GM18951 (cell line): ENCODE measurements at regions not wholly inside any gene's neighbourhood (a gene's known extent, or its start where the extent isn't known, plus 50 kb on each side); places are given as distances from the start of the nearest gene placed in this dataset.
"Not testable (repeated sequence)": the region's sequence is repeated elsewhere in the genome, so short reads cannot be mapped to it uniquely, and the experiment has no call there.

Source experiments
- POLR2A ChIP-seq: IDR thresholded peaks from 4 replicates; pipeline ENCODE4 v1.6.1; 2011; ENCODE audit warnings: mild to moderate bottlenecking; ENCODE audit not compliant: insufficient read length, insufficient read depth; ENCODE audit errors: extremely low read depth
- in situ Hi-C: fragments of 300-500 bp; cut with MboI; formaldehyde crosslinking; loops from one replicate; pipeline ENCODE4 v1.12.0; 2022; ENCODE audit warnings: low sequenced_read_pairs, mixed read lengths, inconsistent platforms; ENCODE audit not compliant: unreplicated experiment

DNA sequence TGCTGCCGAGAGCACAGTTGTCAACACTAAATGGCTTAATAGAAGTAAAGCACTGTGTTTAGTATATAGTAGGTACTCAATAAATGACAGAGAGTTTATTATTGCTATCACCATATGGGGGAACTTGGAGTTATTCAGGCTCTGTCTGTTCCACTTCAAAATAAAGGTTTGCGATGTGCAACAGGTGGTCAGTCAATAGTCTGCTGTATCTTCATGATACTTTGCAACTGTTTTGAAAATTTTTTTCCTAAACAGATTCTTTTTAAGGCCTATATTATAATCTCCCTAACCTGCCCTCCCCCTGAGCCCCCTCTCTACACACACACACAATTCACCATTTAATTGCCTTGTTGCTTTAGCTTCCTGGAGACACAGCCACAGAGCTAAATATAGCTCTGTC lies 164.7 kb upstream of the NR2F2 start:
- no peak for TF ChIP-seq POLR2A
- in situ Hi-C loops = no loop called here

DNA sequence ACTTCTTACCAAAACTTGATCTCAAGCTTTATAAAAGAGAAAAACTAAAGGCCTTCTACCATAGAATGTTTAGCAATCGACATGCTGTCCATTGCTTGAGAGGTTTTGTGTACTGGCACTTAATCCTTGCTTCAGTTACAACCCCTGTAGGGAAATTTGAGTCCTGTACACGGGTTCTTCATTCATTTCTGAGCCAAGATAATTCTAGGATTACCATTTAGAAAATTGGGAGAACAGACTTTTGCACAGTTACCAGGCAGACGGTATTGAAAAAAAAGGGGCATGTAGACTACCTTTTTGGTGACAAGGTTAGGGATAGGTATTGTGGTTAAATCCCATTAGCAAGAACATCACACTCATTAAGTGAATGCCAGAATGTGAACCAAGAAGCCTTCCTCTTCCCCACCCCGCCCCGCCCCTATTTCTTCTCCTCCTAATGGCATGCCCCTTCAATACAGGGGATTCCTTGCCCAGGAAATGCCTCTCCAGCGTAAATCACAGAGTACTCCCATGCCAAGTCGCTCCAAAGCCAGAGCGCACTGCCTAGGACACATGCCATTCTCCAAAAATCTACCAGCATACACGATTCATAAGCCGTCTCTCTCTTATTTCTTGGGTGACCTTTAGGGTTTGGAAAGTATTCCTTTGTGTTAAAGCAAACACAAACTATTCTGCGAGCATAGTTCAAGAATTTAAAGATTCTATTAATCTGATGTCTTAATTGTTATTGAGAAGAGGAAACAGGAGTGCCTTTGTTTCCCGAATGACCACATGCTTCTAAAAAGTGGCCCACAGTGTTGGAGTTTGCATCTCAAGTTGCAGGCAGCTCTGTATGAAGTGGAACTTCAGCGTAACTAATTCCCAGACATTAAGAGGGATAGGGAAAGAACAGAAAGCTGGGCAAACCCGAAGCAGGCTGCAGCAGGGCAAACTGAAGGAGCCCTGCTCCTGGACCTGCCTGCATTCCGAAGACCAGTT lies 164.0 kb upstream of the NR2F2 start:
- TF ChIP-seq POLR2A = no peak
- in situ Hi-C loops = no loop called here

DNA sequence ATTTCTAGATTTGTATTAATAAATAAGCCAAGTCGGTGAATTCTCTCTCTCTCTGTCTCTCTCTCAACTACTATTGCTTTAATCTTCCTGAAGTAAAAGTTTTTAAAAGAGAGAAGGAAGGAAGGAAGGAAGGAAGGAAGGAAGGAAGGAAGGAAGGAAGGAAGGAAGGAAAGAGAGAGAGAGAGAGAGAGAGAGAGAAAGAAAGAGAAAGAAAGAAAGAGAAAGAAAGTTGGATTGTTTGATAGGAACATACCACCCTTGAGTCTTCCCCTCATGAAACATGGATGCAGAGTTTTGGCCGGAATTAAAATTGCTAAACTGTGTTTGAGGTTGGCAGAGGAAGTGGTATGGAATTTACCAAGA lies 159.9 kb upstream of the NR2F2 start:
- in situ Hi-C loops = not testable (repeated sequence)

DNA sequence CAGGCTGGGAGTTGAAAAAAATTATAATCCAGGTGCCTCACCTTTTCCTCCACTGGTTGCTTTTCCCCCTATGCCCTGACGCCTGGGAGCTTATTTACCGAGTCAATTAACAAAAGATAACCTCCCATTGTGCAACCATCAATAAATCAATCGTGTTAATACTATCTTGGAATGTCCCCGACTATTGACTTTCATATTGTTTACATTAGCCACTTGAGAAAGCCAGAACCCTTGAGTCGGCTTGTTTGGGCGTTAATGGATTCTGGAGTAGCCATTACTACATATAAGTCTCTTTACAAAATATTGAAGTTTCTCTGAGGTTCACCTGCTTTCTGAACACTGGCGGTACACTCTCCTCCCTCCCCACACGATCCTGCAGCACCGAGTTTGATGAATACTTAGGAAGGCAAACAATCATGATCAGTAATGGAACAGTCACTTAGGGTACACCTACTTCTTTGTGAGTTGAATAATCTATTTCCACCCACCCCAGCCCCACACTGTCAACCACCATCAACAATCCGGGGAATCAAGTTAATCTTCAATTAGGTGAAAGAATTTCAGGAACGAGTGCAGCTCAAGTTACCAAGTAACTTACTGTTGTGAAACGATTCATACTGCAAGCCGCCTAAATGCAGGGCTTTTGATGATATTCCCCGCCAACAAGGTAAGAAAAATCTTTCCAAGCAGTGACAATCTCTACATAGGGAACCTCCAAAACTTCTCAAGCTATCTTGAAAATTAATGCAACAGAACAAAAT lies 159.3 kb upstream of the NR2F2 start:
- in situ Hi-C loops = no loop called here
- TF ChIP-seq POLR2A = no peak

DNA sequence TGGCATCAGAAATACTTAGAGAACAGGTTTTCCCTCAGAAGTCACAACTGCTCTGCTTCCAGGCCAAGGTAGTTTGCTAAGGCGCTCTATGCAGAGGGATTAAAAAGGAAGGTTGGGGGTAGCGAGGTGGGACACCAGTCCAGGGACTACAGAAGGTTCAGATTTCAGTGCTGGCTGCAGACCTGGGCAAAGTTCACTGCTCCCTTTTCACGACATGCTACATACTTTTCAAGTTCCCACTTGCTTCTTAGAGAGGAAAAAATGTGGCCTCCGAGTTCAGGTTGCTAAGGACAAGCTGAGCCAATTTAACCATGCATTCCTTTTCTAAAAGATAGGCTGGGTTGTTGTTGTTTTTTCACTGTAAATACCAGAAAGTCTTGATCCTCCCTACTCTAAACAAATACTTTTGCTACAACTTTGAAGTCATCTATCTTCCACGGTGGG lies 158.6 kb upstream of the NR2F2 start:
- in situ Hi-C loops = no loop called here
- no peak for TF ChIP-seq POLR2A

DNA sequence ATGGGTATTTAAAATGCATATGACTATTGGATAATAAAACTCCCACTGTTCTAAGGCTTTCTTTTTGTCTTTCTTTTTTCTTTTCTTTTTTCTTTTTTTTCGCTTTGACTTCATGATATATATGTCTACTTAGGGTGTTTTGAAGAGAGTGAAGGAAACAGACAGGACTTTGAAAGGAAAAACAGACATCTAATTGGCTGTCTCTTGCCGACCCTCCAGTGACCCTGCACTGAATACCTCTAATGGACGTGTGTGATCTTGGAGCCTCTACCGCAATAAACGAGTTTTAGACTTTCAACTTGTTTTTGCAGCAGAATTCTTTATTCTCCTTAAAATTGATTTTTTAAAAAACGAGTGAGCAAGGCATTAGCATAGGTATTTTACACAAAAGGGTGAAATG lies 158.1 kb upstream of the NR2F2 start:
- no peak for TF ChIP-seq POLR2A
- in situ Hi-C loops = no loop called here

DNA sequence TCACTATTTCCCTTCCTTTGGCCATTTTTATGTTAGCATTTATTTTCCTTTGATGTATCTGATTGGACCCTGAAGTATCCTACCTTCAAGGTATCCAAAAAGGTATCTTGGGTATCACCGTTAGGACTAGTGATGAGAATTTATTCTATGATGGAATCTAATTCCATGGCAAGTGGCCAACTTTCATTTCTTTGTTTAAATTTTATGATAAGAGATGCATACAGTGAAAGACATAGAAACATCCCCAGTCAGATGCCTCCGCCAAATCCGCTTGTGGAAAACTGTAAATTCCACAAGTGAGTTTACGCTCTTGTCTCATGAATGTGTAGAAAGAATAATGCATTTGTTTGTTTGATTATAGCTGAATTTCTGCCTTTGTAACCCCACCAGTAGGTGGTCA lies 153.7 kb upstream of the NR2F2 start:
- in situ Hi-C loops = no loop called here
- no peak for TF ChIP-seq POLR2A

DNA sequence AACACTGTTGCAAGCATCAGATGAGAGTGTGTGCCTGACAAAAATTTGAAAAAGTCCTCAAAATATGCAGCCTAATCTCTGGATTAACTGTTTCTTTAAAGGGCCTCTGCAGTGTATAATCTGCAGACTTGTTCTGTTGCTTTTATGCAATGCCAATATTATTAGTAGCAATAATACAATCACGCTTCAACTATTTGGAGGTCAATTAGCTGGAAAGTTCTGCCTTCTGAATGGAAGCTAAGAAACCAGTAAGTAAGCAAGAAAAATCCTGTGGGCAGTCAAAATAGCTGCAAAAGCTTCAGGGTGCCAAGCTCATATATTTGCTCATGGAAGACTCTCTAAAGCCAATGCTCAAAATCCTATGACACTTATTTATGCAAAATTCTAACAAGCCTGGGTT lies 153.2 kb upstream of the NR2F2 start:
- no peak for TF ChIP-seq POLR2A

DNA sequence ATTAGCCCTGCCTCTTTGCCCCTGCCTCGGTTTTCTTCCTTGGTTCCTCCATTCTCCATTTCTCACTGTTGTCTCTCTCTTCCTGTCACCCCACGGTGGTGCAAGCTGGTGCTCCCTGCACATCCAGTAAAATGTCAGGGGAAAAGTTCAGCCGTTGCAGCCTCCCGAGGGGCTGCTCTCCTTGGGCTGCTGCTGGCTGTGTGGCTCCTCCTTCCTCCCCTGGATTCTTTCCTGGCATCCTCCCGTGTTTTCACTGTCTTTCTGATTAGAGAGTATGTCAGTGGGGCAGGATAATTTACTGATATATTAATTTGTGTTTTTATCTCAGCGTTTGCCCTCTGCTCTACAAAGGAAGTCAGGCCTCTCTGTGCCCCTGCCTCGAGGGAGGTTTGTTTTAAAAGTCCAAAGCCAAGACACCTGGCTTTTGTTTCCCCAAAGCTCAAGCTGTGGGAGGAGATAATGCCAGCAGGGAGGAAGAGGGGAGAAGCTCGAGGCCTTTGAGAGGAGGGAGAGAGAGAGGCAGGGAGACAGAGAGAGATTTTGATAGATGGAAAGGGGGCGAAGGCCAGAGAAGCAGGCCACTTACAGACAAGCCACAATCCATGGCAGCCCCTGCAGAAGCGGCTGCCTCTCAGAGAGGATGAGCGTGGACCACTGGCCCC lies 150.3 kb upstream of the NR2F2 start:
- TF ChIP-seq POLR2A = no peak
- in situ Hi-C loops = no loop called here

More for the DNA sequence above, 153.2 kb upstream of the NR2F2 start:
- in situ Hi-C loops = no loop called here

DNA sequence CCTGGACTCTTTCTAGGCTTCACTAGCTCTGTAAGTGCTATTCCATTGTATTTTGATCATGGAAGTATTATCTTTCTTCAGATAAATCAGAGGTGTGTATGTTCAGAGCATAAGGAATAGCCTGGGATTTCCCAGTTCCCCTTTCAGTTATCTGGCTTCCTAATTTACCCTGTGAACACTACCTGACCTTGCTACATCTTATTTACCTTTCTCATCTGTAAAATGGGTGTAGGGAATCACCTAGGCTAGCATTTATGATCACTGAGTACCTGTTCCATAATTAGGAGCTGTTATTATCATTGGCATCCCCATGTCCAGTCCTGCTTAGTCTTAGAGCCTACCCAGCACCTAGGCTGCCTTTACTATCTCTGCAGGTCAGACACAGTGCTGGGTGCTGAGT lies 149.3 kb upstream of the NR2F2 start:
- no peak for TF ChIP-seq POLR2A
- in situ Hi-C loops = no loop called here

DNA sequence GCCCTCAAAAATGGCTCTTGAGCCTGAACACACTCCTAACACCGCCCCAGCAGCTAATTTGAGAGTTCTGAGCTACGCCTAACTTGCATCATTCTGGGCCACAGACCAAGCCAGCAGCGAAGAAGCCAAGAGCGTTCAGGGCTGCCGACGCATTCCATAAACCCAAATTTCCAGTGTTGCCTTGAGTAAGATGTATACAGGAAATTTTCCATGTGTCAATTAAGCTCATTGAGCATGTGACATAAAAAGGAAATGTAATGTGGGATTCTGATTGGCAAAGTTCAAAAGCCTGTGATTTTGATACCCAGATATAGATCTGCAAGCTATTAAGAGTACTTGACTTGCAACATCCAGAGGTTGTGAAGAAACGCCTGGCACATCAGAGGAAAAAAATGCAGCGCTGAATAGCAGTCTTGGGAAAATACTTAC lies 148.6 kb upstream of the NR2F2 start:
- in situ Hi-C loops = no loop called here

DNA sequence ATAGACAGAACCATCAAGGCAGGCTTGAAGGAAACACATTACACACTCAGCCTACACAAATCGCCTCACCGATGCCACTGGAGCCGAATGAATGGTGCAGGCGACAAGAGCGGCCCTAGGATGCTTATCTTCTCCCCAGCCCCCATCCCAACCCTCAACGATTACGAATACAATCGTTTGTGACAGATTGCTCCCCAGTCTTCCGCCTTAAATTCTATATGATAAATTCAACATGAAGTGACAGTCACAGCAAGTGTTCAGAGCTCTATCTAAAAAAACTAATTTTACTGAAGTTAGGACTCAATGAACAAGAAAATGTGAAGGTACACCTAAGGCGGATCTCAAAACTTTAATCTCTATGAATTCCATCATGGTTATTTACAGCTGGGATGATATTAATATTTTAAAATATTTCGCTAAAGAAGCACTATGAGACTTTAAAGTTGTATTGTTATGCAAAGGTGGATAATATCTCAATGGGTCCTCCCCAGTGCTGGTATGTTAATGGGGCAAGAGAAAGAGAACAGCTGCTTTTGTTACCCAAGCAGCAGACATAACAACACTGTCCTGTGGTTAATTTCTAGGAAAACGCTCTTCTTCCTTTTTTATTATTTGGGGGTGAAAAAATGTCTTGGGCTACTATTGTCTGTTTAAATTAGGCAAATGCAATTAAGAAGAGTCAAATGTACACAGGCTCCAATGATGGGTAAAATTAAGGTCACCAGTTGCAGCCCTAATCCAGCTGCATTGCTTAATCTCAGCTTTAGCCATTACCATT lies 147.6 kb upstream of the NR2F2 start:
- TF ChIP-seq POLR2A = no peak
- in situ Hi-C loops = no loop called here

More for the DNA sequence above, 148.6 kb upstream of the NR2F2 start:
- TF ChIP-seq POLR2A = no peak

DNA sequence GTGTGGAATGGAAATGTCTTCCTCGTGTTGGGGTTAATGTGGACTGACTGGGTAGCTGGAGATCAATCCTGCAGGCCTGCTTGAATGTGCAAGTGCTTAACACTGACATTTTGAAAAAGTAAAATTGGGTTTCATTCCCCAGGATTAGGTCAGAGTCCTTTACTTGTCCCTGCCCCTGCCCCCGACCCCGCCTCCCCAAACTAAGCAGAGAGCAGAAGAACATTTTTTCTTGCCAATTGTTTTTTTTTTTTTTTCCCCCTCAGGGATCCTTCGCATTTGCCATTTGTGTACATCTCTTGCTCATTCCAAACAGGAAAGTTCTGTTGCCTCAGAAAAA lies 147.0 kb upstream of the NR2F2 start:
- no peak for TF ChIP-seq POLR2A

DNA sequence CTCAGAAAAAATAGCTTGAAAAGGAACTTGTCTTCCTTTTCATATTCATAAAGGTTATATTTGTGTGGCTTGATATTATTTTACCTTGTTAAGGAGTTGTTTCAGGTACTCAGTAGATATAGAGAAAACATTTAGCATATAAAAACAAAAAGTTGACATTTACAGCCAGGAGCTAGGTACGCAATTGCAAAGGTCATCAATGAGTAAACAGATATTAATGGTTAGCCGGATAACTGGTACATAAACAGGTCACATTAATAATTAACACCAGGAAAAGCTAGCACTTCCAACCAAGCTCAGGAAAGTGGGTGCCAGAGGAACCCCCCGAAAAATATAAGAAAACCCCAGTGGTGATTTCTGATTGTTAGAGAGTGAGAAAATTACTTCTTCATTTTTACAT lies 146.6 kb upstream of the NR2F2 start:
- in situ Hi-C loops = no loop called here
- TF ChIP-seq POLR2A = no peak

More for the DNA sequence above, 147.0 kb upstream of the NR2F2 start:
- in situ Hi-C loops = no loop called here
